OCI-M1 (cell line): ENCODE measurements at regions not wholly inside any gene's neighbourhood (a gene's known extent, or its start where the extent isn't known, plus 50 kb on each side); places are given as distances from the start of the nearest gene placed in this dataset.

Source experiments
- DNase-seq: peaks from one replicate; lab custom pipeline; 2025; lab: John Stamatoyannopoulos, UW

GRCh38 chr19:29012457-29012856 lies 200.5 kb downstream of the UQCRFS1 start:
- no peak for DNase-seq

- DNase-seq, result no peak
Measured at GRCh38 chr19:29010276-29010675, 202.7 kb downstream of the UQCRFS1 start.

GRCh38 chr19:29006057-29006735 lies 206.8 kb downstream of the UQCRFS1 start:
- no peak for DNase-seq

- no peak for DNase-seq
Measured at GRCh38 chr19:29004796-29005195, 208.2 kb downstream of the UQCRFS1 start.

- no peak for DNase-seq
Measured at GRCh38 chr19:29003641-29004409, 209.1 kb downstream of the UQCRFS1 start.

GRCh38 chr19:29002336-29002735 lies 210.6 kb downstream of the UQCRFS1 start:
- DNase-seq, result no peak

- no peak for DNase-seq
Measured at GRCh38 chr19:29001597-29002245, 211.2 kb downstream of the UQCRFS1 start.

- DNase-seq, result no peak
Measured at GRCh38 chr19:29001141-29001581, 211.8 kb downstream of the UQCRFS1 start.

- no peak for DNase-seq
Measured at GRCh38 chr19:28999724-29000433, 213.1 kb downstream of the UQCRFS1 start.

- no peak for DNase-seq
Measured at GRCh38 chr19:28998974-28999373, 214.0 kb downstream of the UQCRFS1 start.

- peak; percentile 37 for DNase-seq
Measured at GRCh38 chr19:28997866-28998265, 215.1 kb downstream of the UQCRFS1 start.

- no peak for DNase-seq
Measured at GRCh38 chr19:28990522-28990921, 222.4 kb downstream of the UQCRFS1 start.

- DNase-seq, result no peak
Measured at GRCh38 chr19:28989739-28990138, 223.2 kb downstream of the UQCRFS1 start.

- no peak for DNase-seq
Measured at GRCh38 chr19:28988066-28988465, 224.9 kb downstream of the UQCRFS1 start.

GRCh38 chr19:28987177-28987576 lies 225.8 kb downstream of the UQCRFS1 start:
- DNase-seq, result no peak

- DNase-seq, result no peak
Measured at GRCh38 chr19:28985201-28985600, 227.8 kb downstream of the UQCRFS1 start.

- no peak for DNase-seq
Measured at GRCh38 chr19:28984315-28984714, 228.6 kb downstream of the UQCRFS1 start.

- DNase-seq, result no peak
Measured at GRCh38 chr19:28983430-28983829, 229.5 kb downstream of the UQCRFS1 start.

- DNase-seq, result no peak
Measured at GRCh38 chr19:28981994-28982393, 231.0 kb downstream of the UQCRFS1 start.

GRCh38 chr19:28981518-28981917 lies 231.4 kb downstream of the UQCRFS1 start:
- no peak for DNase-seq

- no peak for DNase-seq
Measured at GRCh38 chr19:28980236-28980868, 232.6 kb downstream of the UQCRFS1 start.

- no peak for DNase-seq
Measured at GRCh38 chr19:28977826-28978225, 235.1 kb downstream of the UQCRFS1 start.
